Adrenal gland (tissue), 5 donors: ENCODE measurements at regions not wholly inside any gene's neighbourhood (a gene's known extent, or its start where the extent isn't known, plus 50 kb on each side); places are given as distances from the start of the nearest gene placed in this dataset.
"Not testable (repeated sequence)": the region's sequence is repeated elsewhere in the genome, so short reads cannot be mapped to it uniquely, and the experiment has no call there.

Experiments
- POLR2A ChIP-seq, 2 donors: fragments of 450-650 bp; IDR thresholded peaks; one replicate each; pipeline ENCODE4 v1.6.1; 2017; ENCODE audit warnings: antibody characterized with exemption in 2 of 2, mild to moderate bottlenecking in 2 of 2, moderate library complexity in 1 of 2
- TF ChIP-seq, protein P1 (sequence below), 6 experiments: fragments of 450-650 bp in 4 of 6; fragments of 200-600 bp in 2 of 6; sonication (generic) in 1 of 6; IDR thresholded peaks; 1 replicate in 5 of 6; 2 replicates in 1 of 6; pipeline versions ENCODE4 v1.5.1 to v1.8.0; 2016 to 2021; ENCODE audit warnings: antibody characterized with exemption in 6 of 6, mild to moderate bottlenecking in 2 of 6, moderate library complexity in 1 of 6
- donor health status: DM: no; HTN: no; CAD: no.

DNA sequence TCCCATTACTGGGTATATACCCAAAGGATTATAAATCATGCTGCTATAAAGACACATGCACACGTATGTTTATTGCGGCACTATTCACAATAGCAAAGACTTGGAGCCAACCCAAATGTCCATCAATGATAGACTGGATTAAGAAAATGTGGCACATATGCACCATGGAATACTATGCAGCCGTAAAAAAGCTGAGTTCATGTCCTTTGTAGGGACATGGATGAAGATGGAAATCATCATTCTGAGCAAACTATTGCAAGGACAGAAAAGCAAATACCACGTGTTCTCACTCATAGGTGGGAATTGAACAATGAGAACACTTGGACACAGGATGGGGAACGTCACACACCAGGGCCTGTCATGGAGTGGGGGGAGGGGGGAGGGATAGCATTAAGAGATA is 175.0 kb upstream of the FZD8 start:
- TF ChIP-seq POLR2A (IDR thresholded peaks at IDR 0.05): not testable (repeated sequence)
- TF ChIP-seq, protein P1, sequence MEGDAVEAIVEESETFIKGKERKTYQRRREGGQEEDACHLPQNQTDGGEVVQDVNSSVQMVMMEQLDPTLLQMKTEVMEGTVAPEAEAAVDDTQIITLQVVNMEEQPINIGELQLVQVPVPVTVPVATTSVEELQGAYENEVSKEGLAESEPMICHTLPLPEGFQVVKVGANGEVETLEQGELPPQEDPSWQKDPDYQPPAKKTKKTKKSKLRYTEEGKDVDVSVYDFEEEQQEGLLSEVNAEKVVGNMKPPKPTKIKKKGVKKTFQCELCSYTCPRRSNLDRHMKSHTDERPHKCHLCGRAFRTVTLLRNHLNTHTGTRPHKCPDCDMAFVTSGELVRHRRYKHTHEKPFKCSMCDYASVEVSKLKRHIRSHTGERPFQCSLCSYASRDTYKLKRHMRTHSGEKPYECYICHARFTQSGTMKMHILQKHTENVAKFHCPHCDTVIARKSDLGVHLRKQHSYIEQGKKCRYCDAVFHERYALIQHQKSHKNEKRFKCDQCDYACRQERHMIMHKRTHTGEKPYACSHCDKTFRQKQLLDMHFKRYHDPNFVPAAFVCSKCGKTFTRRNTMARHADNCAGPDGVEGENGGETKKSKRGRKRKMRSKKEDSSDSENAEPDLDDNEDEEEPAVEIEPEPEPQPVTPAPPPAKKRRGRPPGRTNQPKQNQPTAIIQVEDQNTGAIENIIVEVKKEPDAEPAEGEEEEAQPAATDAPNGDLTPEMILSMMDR (IDR thresholded peaks at IDR 0.05): not testable (repeated sequence)
